ENCODE measurements at regions not wholly inside any gene's neighbourhood (a gene's known extent, or its start where the extent isn't known, plus 50 kb on each side); places are given as distances from the start of the nearest gene placed in this dataset.

- no peaks in the 10 kb centered on the region for H3K9me3 ChIP-seq
- no peaks in the 10 kb centered on the region for H3K4me1 ChIP-seq
- DNase-seq: no peak
- H3K27me3 ChIP-seq: peaks cover 0 to 3% (median 0%) of the 10 kb centered on the region in 4 donors
- intact Hi-C loops (cut with DNase I): no loop called here
- 37 to 55% methylated on average over 1 of the region's 1 CpG for WGBS, 2 donors
- no peak overlapping the region for H3K4me3 ChIP-seq
- TF ChIP-seq, protein P1, sequence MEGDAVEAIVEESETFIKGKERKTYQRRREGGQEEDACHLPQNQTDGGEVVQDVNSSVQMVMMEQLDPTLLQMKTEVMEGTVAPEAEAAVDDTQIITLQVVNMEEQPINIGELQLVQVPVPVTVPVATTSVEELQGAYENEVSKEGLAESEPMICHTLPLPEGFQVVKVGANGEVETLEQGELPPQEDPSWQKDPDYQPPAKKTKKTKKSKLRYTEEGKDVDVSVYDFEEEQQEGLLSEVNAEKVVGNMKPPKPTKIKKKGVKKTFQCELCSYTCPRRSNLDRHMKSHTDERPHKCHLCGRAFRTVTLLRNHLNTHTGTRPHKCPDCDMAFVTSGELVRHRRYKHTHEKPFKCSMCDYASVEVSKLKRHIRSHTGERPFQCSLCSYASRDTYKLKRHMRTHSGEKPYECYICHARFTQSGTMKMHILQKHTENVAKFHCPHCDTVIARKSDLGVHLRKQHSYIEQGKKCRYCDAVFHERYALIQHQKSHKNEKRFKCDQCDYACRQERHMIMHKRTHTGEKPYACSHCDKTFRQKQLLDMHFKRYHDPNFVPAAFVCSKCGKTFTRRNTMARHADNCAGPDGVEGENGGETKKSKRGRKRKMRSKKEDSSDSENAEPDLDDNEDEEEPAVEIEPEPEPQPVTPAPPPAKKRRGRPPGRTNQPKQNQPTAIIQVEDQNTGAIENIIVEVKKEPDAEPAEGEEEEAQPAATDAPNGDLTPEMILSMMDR (IDR thresholded peaks at IDR 0.05): no peak
- no peak for TF ChIP-seq POLR2A (IDR thresholded peaks at IDR 0.05)
- H3K36me3 ChIP-seq: no peaks in the 10 kb centered on the region
- no peak overlapping the region for H3K27ac ChIP-seq
Measured at GRCh38 chr2:173467751-173468150, 113.1 kb downstream of the CDCA7 start.

DNA sequence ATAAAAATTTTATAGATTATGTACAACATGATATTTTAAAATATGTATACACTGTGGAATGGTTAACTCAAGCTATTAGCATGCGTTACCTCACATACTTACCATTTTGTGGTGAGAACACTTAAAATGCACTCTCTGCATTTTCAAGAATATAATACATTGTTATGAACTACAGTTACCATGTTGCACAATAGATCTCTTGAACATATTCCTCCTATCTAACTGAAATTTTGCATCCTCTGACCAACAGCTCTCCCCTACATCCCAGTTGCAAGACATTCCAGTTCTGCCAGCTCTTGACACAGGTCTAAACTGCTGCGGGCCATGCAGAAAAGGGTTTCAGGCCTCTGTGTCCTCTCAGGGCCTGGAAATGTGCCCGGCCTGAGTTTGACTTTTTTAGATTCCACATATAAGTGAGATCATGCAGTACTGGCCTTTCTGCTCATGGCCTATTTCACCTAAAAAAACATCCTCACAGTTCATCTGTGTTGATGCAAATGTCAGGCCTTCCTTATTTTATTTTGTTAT, 113.7 kb downstream of the CDCA7 start:
- TF ChIP-seq, protein P1 (IDR thresholded peaks at IDR 0.05): no peak
- TF ChIP-seq POLR2A (IDR thresholded peaks at IDR 0.05): no peak
- Histone ChIP-seq H3K36me3 (no peaks in the 10 kb centered on the region), H3K4me1 (no peaks in the 10 kb centered on the region), H3K27ac (no peak overlapping the region), H3K9me3 (no peaks in the 10 kb centered on the region), H3K4me3 (no peak overlapping the region), H3K27me3 (no peaks in the 10 kb centered on the region)
- 96% methylated on average over 3 of the region's 3 CpGs for WGBS, 2 donors
- DNase-seq: no peak
- intact Hi-C loops (cut with DNase I): no loop called here

DNA sequence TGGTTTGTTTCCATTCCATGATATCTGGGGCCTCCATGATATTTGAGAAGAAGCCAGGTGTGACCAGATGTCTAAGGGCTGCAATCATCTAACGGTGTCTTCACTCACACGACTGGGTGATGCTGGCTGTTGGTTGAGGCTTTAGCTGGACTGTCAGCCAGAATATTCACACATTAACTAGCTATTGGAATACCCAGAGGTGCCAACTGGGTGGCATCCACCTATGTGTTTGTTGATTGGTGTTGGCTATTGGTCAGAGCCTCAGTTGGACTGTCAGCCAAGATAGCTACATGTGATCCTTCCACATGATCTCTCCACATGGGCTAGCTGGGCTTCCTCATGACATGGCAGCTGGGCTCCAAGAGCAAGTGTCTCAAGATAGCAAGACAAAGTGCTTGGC, 117.4 kb downstream of the CDCA7 start:
- WGBS, 2 donors: 50 to 83% methylated on average over 2 of the region's 2 CpGs
- Histone ChIP-seq H3K27ac (no peak overlapping the region), H3K27me3 (no peaks in the 10 kb centered on the region), H3K9me3 (no peaks in the 10 kb centered on the region), H3K36me3 (no peaks in the 10 kb centered on the region), H3K4me1 (no peaks in the 10 kb centered on the region), H3K4me3 (no peak overlapping the region)
- intact Hi-C loops (cut with DNase I): no loop called here
- DNase-seq: no peak
- no peak for TF ChIP-seq POLR2A (IDR thresholded peaks at IDR 0.05)
- TF ChIP-seq, protein P1 (IDR thresholded peaks at IDR 0.05): no peak

DNA sequence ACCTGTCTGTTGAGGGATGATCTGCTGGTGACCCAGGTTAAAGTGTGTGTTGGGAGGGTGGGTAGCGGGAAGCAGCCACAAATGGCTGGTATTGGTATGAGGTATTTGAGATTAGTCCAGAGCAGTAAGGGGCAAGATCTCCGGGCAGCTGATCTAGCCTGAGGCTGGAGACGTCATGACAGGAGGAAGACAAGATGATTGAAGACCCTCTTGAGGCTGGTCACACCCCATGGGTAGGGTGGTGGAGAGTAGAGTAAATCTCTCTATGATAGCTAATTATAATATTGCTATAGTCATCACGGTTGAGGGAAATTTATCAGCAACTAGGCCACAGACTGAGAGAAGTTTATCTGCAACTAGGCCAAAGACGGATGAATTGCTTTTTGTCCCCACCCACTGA, 128.5 kb downstream of the CDCA7 start:
- WGBS, 2 donors: 54 to 100% methylated on average over 5 of the region's 5 CpGs
- H3K9me3 ChIP-seq: no peaks in the 10 kb centered on the region
- H3K27ac ChIP-seq: no peak overlapping the region
- no peaks in the 10 kb centered on the region for H3K27me3 ChIP-seq
- TF ChIP-seq, protein P1 (IDR thresholded peaks at IDR 0.05): no peak
- TF ChIP-seq POLR2A (IDR thresholded peaks at IDR 0.05): no peak
- no peaks in the 10 kb centered on the region for H3K36me3 ChIP-seq
- no peaks in the 10 kb centered on the region for H3K4me1 ChIP-seq
- intact Hi-C loops (cut with DNase I): no loop called here
- no peak for DNase-seq
- H3K4me3 ChIP-seq: no peak overlapping the region

DNA sequence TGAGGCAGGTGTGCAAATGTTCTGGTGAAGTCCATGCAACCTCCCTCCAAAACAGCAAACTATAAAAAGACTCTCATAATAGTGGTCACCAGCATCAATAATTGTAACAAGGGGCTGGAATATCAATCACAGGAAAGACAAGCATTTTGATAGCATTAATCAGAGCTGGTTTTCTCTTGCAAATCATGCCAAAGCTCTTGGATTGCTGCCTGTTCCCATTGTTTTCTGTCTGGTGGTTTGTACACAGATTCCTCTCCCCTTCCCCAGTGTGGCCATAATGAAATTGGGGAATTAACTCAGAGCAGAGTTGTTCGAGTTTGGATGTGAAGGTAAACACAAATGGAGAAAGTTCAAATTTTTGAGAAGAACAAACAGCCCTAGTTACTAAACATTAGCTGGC, 134.2 kb downstream of the CDCA7 start:
- no peaks in the 10 kb centered on the region for H3K4me1 ChIP-seq
- TF ChIP-seq, protein P1 (IDR thresholded peaks at IDR 0.05): no peak
- no peak for TF ChIP-seq POLR2A (IDR thresholded peaks at IDR 0.05)
- H3K4me3 ChIP-seq: no peak overlapping the region
- no peaks in the 10 kb centered on the region for H3K9me3 ChIP-seq
- H3K27ac ChIP-seq: no peak overlapping the region
- H3K36me3 ChIP-seq: no peaks in the 10 kb centered on the region
- DNase-seq: no peak
- 42 to 70% methylated on average over 1 of the region's 1 CpG for WGBS, 2 donors
- intact Hi-C loops (cut with DNase I): no loop called here
- no peaks in the 10 kb centered on the region for H3K27me3 ChIP-seq
